ENCODE measurements at regions not wholly inside any gene's neighbourhood (a gene's known extent, or its start where the extent isn't known, plus 50 kb on each side); places are given as distances from the start of the nearest gene placed in this dataset.

DNA sequence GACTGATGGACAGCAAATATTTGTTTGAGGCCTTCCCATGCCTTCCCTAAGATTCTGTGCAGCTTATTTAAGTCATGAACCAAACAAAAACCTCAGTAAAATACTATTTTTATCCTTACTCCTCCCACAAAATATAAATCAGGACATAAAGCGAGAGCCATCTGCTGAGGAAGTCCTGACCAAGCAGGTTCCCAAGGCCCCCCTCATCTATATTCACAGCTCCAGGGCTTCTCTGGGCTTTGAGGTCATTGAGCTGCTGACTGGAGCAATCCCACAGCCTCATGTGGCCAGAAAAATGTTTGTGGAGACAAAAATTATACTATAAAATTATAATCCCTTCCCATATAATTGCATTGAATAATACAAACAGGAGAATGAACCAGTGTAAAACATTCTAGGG lies 846.2 kb downstream of the ADGRL2 start:
- in situ Hi-C loops (cut with HindIII; ENCODE audit: low pct_unique_long_range_greater_than_20kb, low sequenced_read_pairs), result no loop called here
- no peak for DNase-seq (ENCODE audit: low read depth)

DNA sequence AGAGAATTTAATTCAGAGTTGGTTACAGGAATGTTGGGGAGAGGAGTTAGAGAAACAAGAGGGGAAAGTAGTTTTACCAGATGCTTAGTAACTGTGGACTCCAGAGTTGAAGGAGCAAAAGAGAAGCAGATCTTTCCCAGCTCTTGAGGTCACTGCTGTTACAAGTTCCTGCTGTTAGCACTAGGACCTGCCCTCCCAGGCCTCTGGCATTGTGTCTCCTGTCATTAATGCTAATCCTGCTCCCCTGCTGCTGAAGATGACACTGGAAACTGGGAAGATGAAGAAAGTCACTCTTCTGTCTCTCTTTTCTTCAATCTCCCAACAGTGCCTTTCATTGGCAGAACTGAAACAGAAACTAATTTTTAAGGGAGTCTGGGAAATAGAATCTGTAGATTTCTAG lies 845.6 kb downstream of the ADGRL2 start:
- in situ Hi-C loops (cut with HindIII; ENCODE audit: low pct_unique_long_range_greater_than_20kb, low sequenced_read_pairs), result no loop called here
- no peak for DNase-seq (ENCODE audit: low read depth)

DNA sequence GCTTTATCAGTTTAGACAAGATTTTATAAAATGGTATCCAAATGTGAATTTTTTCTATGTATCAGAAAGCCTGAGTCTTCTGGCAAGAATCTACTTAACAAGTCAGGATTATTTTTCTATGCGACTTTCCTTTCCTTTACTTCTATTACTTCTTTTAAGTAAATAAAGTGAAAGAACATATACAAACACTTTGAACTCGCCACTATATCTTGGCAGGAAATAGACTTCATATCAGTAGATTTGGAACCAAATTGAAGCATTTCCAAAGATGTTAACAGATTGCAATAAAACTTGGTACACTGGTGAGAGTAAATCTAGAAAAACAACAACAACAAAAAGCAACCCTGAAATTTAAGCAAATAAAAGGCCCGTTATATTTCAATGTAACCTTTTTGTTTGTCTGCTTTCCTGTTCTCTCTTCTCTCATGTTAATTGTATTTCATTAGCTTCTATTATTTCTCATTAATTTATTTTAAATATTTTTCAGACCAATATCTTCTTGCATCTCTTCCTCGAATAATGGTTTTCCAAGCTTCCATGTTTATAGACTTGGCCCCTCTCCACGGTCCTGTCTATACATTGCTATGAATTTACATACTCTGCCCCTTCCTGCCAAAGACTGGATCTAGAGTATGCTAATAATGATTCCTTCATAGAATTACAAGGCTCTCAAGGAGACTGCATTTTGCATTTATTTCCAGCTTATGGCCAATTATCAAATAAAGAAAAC lies 843.6 kb downstream of the ADGRL2 start:
- DNase-seq (ENCODE audit: low read depth), result no peak
- in situ Hi-C loops (cut with HindIII; ENCODE audit: low pct_unique_long_range_greater_than_20kb, low sequenced_read_pairs), result no loop called here

DNA sequence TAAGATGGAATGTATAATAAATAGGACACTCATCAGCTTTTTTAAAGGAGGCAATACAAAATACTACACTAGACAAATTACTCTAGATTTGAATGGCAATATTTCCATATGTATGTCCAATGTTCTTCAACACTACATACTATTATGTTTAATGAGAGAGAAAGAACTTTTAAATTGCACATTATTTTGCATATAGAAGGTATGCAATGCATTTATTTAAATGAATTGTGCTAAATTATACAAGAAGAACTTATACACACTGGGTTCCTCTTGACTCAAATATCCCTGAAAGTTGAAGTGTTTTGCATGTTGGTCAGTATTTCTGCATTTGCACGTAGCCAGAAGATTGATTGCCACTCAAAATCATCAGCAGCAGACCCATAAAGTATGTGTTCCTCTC lies 839.6 kb downstream of the ADGRL2 start:
- in situ Hi-C loops (cut with HindIII; ENCODE audit: low pct_unique_long_range_greater_than_20kb, low sequenced_read_pairs), result no loop called here

DNA sequence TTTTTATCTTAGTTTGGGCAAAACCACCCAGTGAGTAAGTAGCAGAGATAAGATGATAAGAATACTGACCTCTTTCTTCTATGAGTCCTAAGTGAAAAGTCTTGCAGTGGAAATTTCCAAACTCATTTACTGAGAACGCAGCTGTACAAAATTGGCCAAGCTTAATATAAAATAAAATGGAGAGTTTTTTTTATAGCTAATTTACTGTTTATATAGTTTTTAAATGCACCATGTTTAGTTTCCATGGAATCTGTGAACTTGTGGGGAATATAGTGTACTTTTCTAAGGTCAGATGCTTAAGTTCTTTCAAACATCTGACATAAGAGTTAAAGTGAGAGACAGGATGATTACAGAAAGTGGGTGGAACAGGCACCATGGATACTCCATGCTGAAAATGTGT lies 833.5 kb downstream of the ADGRL2 start:
- in situ Hi-C loops (cut with HindIII; ENCODE audit: low pct_unique_long_range_greater_than_20kb, low sequenced_read_pairs), result no loop called here
- DNase-seq (ENCODE audit: low read depth), result no peak

More for the DNA sequence above, 839.6 kb downstream of the ADGRL2 start:
- DNase-seq (ENCODE audit: low read depth), result no peak

DNA sequence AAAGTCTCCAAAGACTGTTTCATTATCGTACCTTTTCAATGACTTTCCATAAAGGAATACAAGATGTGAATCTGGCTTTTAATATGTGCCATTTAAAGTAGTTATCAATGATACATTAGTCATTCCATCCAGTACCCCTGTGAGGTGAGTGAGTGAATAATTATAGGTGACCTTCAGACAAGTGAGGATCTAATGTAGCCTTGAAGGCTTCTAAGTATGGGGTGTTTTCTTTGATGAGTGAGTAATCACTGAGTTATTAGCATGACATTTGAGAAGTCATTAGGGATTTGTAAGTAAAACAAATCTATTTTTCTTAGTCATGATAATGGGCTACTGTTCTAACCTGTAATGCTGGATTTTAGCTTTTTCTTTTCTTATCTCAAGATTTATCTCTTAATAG lies 831.4 kb downstream of the ADGRL2 start:
- in situ Hi-C loops (cut with HindIII; ENCODE audit: low pct_unique_long_range_greater_than_20kb, low sequenced_read_pairs), result no loop called here
- DNase-seq (ENCODE audit: low read depth), result peak; percentile 25

DNA sequence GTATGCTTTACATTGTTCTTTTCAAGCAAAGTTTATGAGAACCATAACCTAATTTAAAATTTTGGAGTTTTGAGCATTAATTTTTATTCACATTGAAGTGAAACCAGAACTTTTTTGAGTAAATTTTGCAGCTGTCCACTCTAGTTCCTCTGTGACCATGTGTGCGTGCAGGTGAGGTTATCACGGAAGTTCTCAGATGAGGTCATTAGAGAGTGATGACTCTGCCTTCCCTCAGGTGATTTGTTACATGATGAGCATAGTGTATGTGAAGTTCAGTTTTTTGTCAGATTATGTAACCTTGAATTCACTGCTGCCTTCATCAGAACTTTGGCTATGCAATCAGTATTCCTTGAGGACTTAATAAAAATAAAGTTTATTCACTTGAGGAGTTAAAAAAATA lies 828.2 kb downstream of the ADGRL2 start:
- in situ Hi-C loops (cut with HindIII; ENCODE audit: low pct_unique_long_range_greater_than_20kb, low sequenced_read_pairs), result no loop called here

DNA sequence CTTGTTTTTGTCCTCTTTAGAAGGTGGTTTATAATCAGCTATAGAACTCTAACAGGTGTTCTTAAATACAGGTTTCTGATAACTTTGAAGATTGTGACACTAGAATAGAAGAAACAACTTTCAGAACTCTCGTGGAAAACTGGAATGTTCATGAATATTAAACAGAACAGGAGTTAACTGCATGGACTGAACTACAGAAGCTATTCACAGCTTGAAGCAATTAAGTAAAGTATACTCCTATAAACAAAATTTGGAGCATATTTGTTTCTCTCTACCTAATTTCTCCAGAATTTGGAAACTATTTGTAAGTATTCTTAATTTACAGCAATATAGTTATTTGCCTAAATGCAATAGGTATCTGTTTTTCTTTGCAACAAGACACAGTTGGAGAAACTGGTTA lies 824.8 kb downstream of the ADGRL2 start:
- in situ Hi-C loops (cut with HindIII; ENCODE audit: low pct_unique_long_range_greater_than_20kb, low sequenced_read_pairs), result no loop called here
- DNase-seq (ENCODE audit: low read depth), result peak; percentile 16

More for the DNA sequence above, 828.2 kb downstream of the ADGRL2 start:
- no peak for DNase-seq (ENCODE audit: low read depth)

DNA sequence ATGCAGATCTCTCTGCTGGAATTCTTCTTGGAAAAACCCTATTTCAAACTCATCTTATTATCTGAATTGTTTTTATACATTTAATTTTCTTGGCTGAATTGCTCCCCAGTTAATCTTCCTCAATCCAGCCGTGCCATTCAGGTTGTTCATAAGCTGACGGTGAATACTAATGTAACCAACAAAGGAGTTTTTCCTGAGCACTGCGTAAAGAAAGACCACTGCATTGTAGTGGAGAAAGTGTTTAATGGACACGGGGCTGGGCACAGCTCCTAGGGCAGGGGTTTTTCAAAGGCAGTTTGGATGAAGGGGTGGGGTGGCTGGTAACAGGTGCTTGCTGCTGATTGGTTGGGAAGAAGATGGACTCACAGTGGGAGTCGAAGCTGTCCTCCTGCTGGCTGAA lies 820.3 kb downstream of the ADGRL2 start:
- DNase-seq (ENCODE audit: low read depth), result no peak
- in situ Hi-C loops (cut with HindIII; ENCODE audit: low pct_unique_long_range_greater_than_20kb, low sequenced_read_pairs), result no loop called here

DNA sequence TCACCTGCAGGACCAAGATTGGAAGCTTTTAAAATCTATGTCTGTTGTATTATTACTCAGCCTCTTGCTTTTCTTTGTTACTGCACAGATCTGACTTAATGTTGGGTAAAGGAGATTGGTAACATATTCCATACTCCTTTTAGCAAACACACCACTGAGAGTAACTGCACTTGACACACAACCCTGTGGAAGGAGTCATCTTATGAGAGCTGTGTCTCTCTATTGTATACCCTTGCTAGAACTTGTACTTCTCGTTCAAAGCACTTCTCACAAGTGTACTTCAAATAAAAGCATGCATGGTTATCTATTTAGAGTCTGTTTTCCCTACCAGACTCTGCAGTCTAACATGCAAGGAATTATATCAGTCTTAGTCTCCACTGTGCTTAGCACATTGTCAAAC lies 813.4 kb downstream of the ADGRL2 start:
- in situ Hi-C loops (cut with HindIII; ENCODE audit: low pct_unique_long_range_greater_than_20kb, low sequenced_read_pairs), result no loop called here
- no peak for DNase-seq (ENCODE audit: low read depth)

DNA sequence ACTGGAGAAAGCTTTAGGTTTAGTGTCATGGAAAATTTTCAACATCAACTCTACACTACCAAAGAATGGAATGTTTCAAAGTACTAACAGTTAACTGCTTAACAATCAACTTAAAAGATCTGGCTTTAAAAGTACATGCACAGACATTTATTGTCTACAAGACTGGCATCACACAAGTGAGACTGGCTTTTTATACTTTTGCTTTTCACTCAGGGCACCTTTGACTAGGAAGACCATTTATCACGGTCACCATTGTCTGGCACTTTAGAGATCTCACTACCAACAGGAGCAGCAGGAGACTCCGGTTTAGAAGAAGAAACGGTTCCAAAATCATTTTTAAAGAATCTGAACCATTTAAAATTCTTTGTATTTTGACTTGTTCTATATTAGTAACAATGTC lies 812.3 kb downstream of the ADGRL2 start:
- in situ Hi-C loops (cut with HindIII; ENCODE audit: low pct_unique_long_range_greater_than_20kb, low sequenced_read_pairs), result no loop called here

DNA sequence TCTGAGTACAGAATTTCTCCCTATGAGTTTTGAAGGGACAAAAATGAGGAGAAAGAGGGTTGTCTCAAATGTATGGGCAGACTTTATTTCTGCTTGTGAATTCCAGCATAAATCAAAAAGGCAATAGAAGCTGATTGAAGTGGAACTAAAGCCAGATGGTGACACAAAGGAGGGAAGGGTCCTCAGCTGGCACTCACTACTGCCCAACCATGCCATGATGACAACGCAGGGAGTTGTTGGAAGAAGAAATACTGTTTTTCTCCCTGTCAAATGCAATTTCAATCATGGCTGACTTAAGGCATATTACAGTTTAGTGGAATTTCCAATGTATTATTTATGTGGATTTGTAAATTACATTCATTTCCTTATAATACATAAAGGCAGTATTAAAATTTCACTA lies 805.8 kb downstream of the ADGRL2 start:
- DNase-seq (ENCODE audit: low read depth), result no peak
- in situ Hi-C loops (cut with HindIII; ENCODE audit: low pct_unique_long_range_greater_than_20kb, low sequenced_read_pairs), result no loop called here

More for the DNA sequence above, 812.3 kb downstream of the ADGRL2 start:
- no peak for DNase-seq (ENCODE audit: low read depth)

DNA sequence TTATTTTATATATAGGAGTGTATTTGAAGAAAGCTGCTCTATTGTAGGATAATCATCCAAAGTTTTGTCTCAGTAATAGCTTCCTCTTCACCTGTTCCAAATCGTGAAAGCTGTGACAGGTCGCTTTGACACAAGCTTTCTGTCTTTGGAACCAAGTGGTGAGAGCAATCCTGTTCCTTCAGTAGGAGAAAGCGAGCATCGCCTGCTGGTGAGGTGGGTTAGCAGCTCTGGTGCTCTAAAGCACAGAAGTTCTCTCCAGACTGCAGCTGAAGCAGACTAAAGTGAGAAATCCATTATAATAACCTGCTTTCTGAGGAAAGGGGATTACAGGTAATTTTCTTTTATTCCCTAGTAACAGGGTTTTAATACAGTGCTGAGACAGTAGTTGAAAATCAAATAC lies 803.8 kb downstream of the ADGRL2 start:
- in situ Hi-C loops (cut with HindIII; ENCODE audit: low pct_unique_long_range_greater_than_20kb, low sequenced_read_pairs), result no loop called here
- DNase-seq (ENCODE audit: low read depth), result no peak

DNA sequence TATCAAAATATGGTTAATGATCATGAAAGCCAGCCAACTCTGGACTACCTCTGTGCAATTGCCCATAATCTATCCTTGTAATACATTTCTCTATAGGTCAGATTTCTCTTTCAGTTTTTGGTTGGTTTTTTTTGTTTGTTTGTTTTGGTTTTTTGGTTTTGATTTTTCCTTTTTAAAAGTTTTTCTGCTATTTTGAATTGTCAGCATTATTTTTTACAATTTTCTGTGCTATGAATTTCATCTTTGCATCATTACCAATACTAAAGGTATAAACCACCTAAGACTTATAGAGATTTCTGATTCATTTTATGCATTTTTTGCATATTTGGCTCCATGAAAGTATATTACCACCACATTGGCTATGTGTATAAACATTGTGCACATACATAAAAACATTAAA lies 799.6 kb downstream of the ADGRL2 start:
- in situ Hi-C loops (cut with HindIII; ENCODE audit: low pct_unique_long_range_greater_than_20kb, low sequenced_read_pairs), result no loop called here
- no peak for DNase-seq (ENCODE audit: low read depth)

DNA sequence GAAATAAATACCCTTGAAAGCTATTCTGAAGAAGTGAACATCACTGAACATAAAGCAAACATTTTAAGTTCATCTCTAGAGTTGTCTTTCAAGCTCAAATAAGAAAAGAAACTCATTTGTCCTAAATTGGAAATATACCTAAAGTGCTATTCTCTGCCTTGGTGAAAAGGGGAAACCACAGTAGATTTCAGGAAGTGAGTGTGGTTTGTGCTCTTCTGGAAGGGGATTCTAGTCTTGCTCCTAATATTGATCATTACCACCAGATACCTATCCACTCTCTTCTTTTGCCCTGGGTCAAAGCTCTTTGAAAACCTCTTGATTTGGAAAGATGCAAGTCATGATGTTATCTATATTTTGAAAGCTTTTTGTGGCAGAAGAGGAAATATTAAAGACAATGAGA lies 798.1 kb downstream of the ADGRL2 start:
- in situ Hi-C loops (cut with HindIII; ENCODE audit: low pct_unique_long_range_greater_than_20kb, low sequenced_read_pairs), result no loop called here
- DNase-seq (ENCODE audit: low read depth), result no peak

DNA sequence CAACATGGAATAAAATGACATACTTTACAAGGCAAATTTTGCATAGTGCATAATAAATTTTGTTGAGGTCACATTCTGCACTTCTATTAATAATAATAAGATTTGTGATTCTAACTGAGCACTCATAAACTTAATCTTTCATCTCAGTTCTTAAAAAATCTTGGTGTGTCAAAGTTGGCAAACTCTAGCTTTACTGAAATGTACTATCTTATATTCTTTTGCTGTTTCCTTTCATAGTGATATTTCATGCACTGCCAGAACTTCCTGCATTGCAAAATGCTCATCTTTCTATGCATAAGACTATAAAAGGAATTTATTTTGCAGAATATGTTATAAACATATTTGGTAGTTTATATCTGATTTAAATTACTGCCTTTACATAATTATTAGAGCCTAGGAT lies 797.6 kb downstream of the ADGRL2 start:
- in situ Hi-C loops (cut with HindIII; ENCODE audit: low pct_unique_long_range_greater_than_20kb, low sequenced_read_pairs), result no loop called here
- DNase-seq (ENCODE audit: low read depth), result no peak

DNA sequence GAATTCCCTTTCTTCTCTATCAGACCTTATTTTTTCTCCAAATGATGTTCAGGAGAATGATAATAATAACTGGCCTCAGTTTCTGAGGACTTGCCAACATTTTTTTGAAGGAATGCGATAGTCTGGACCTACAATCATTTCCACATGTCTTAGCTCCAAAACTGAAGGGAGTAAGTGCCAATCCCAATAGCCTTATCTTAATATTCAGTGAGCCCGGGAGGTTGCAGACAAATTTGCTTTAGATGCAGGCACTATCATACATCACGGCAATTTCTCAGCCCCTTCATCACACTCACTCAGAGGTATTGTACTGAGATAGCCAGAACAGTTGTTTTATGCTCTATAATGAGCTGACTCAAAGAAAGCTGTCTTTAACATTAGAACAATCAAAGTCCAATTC lies 796.9 kb downstream of the ADGRL2 start:
- in situ Hi-C loops (cut with HindIII; ENCODE audit: low pct_unique_long_range_greater_than_20kb, low sequenced_read_pairs), result no loop called here

DNA sequence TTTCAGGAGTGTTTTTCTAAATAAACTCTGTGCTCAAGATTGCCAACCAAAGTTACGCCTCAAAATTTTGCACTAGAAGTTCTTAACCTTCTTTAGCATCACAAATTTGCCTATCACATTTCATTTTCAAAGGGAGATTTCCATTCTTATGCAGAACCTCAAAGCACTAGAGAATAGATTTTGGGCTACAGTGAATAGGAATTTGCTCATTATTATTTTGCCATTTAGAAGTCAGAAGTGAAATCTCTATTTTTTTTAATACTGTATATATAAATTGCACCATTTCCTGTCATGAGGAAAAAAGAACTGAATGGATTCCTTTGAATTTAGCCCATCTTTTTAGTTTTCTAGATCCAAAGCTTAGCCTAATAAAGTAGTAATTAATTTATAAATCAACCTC lies 796.4 kb downstream of the ADGRL2 start:
- in situ Hi-C loops (cut with HindIII; ENCODE audit: low pct_unique_long_range_greater_than_20kb, low sequenced_read_pairs), result no loop called here
- DNase-seq (ENCODE audit: low read depth), result no peak

More for the DNA sequence above, 796.9 kb downstream of the ADGRL2 start:
- DNase-seq (ENCODE audit: low read depth), result no peak

DNA sequence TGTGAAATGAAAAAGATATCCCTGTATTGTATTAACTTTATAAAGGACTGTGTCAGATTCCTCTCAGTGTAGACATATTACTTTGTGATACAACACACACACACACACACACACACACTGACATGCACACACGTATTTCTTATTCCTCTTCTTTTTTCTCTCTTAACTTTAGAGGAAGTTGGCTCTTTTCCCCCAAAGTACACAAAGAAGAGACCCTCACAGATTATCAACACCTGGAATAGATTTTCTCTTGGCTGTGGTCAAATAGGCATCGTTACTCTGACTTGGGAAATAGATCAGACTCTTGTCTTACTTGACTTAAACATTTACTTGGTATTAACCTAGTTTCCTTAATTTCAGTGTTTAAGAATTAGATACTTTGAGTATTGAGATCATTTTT lies 792.8 kb downstream of the ADGRL2 start:
- in situ Hi-C loops (cut with HindIII; ENCODE audit: low pct_unique_long_range_greater_than_20kb, low sequenced_read_pairs), result no loop called here

DNA sequence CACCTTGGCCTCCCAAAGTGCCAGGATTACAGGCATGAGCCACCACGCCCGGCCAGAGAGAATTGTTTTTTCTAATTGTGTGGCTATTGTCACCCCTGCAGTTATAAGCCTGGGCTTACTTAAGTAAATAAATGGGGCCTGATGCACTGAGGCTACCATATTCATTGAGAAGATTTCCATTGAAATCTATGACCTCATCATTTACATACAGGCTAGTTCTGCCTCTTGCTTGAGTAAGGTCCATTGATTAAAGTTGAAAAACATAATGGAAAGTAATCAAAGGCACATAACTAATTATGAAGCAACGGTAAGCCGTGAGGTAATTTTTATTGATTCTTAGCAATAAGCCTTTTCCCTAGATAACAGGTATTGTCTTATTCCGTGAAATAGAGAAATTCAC lies 788.9 kb downstream of the ADGRL2 start:
- DNase-seq (ENCODE audit: low read depth), result no peak
- in situ Hi-C loops (cut with HindIII; ENCODE audit: low pct_unique_long_range_greater_than_20kb, low sequenced_read_pairs), result no loop called here

More for the DNA sequence above, 792.8 kb downstream of the ADGRL2 start:
- no peak for DNase-seq (ENCODE audit: low read depth)

Data from Caki2 (cell line).